ENCODE measurements at regions not wholly inside any gene's neighbourhood (a gene's known extent, or its start where the extent isn't known, plus 50 kb on each side); places are given as distances from the start of the nearest gene placed in this dataset.

DNA sequence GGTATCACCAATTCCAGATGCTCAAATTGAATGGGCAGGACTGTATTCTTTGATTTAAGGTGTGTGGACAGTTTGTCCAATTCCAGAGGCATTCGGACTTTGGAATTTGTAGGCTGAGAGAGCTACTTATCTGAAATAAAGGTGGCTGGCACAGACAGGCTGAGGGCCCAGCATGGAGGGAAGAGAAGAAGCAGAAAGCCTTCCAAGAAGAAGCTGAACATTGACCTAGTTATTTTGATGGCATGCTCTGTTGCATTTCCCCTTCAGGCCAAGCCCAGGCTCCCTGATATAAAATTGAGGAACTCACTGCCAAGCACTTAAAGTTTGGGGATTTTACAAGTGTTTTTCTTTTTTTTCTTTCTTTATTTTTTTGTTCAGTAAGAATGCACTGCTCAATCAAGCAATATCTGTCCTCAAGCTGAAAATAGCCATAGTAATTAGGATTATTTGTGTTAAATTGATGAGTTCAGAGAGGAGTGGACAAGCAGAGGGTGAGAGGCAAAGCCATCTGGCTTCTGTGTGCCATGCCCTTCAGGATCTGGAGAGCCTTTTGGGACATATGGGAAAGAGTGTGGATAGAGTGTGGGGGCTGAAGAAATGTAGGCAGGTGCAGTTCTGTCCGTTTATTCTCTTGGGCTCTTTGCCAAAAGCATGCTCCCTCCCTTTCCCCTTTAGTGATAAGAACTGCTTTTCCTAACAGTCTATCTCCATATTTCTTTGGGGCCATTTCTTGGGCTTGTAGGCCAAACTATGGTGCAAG is 148.9 kb downstream of the OXSM start:
- DNase-seq (ENCODE audit: low read depth) = no peak
- TF ChIP-seq, protein P1, sequence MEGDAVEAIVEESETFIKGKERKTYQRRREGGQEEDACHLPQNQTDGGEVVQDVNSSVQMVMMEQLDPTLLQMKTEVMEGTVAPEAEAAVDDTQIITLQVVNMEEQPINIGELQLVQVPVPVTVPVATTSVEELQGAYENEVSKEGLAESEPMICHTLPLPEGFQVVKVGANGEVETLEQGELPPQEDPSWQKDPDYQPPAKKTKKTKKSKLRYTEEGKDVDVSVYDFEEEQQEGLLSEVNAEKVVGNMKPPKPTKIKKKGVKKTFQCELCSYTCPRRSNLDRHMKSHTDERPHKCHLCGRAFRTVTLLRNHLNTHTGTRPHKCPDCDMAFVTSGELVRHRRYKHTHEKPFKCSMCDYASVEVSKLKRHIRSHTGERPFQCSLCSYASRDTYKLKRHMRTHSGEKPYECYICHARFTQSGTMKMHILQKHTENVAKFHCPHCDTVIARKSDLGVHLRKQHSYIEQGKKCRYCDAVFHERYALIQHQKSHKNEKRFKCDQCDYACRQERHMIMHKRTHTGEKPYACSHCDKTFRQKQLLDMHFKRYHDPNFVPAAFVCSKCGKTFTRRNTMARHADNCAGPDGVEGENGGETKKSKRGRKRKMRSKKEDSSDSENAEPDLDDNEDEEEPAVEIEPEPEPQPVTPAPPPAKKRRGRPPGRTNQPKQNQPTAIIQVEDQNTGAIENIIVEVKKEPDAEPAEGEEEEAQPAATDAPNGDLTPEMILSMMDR (IDR thresholded peaks at IDR 0.05; ENCODE audit: low read length, missing control alignments) = no peak
- no peak overlapping the region for H3K4me3 ChIP-seq (replicated peaks; ENCODE audit: low read depth, low read length)

DNA sequence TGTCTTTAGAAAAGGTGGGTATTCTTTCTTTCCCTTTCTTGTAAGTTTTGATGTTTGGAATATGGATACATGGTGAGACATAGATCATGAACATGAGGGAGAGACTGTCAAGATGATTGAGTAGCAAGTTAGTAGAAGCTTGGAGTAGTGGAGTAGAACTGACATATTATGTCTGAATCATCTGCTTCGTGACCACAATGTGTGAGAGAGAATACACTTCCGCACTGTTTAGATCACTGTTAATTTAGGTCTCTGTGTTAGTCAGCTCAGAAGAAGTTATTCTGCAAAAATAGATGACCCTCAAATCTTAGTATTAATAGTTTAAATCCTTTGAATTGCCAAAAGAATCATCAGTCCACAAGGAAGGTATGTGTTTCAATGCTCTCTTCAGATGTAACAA is 151.0 kb downstream of the OXSM start:
- TF ChIP-seq, protein P1 (IDR thresholded peaks at IDR 0.05; ENCODE audit: low read length, missing control alignments) = no peak
- DNase-seq (ENCODE audit: low read depth) = no peak
- no peak overlapping the region for H3K4me3 ChIP-seq (replicated peaks; ENCODE audit: low read depth, low read length)

DNA sequence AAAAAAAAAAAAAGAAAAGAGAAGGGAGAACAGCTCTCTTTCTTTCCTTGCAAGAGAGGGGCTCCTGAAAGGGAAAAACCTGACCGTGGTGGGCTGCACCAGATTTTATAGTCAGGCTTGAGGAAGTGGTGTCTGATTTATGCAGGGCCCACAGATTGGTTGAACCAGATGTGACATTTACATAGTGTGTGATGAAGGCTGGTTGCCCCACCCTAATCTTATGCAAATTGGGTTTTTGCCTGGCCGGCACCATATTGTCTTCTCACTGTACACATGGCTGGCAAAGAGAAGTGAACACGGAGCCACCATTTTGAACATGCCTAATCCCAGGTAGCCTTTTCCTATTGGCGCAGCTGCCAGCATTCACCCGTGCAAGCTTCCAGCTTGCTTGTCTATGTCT is 154.4 kb downstream of the OXSM start:
- DNase-seq (ENCODE audit: low read depth) = no peak
- no peak overlapping the region for H3K4me3 ChIP-seq (replicated peaks; ENCODE audit: low read depth, low read length)
- TF ChIP-seq, protein P1 (IDR thresholded peaks at IDR 0.05; ENCODE audit: low read length, missing control alignments) = no peak

DNA sequence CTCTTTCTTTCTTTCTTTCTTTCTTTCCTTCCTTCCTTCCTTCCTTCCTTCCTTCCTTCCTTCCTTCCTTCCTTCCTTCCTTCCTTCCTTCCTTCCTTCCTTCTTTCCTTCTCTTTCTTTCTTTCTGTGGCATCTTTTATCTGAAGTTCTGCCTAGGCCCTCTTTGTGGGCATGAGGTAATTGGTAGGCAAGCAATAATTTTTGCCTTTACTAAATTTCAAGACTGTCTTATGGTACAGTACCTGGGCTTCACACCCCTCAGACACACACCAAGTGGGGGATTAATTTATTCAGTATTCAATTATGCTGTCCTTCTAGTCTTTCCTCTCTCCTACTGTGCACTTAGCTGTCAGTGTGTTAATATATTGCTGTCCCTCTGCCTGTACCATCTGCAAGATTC is 155.5 kb downstream of the OXSM start:
- no peak overlapping the region for H3K4me3 ChIP-seq (replicated peaks; ENCODE audit: low read depth, low read length)
- TF ChIP-seq, protein P1 (IDR thresholded peaks at IDR 0.05; ENCODE audit: low read length, missing control alignments) = no peak
- no peak for DNase-seq (ENCODE audit: low read depth)

DNA sequence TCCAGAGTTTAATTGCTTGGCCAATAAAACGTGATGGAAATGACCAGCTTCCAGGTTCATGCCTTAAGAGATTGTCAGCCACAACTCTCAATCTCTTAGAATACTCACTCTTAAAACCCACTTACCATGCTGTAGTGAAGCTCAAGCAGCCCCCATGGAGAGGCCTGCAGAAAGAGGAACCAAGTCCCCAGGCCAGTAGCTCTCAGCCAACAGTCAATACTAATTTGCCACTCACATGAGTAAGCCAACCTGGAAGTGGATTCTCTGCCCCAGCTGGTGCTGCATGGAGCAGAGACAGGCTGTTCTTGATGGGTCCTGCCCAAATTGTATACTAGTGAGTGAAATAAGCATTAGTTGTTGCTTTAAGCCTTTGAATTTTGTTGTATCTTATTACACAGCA is 155.9 kb downstream of the OXSM start:
- TF ChIP-seq, protein P1 (IDR thresholded peaks at IDR 0.05; ENCODE audit: low read length, missing control alignments) = no peak
- DNase-seq (ENCODE audit: low read depth) = no peak
- no peak overlapping the region for H3K4me3 ChIP-seq (replicated peaks; ENCODE audit: low read depth, low read length)

DNA sequence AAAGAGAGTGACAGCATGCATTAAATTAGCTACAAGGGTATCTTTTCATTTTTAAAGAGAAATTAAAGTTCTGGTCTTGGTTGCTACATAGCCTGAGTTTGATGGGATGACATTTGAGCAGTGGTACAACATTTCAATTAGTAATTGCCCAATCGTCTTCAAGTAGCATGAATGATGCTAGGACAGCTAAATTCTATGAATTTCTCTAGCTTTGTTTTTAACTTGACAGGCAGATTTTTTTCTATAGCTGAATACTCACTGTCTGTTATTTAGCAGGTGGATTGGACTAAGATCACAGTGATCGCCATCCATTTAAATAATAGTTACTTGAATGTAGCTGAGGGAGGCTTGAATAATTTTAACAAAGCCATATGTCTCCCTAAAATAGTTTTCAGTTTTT is 162.2 kb downstream of the OXSM start:
- TF ChIP-seq, protein P1 (IDR thresholded peaks at IDR 0.05; ENCODE audit: low read length, missing control alignments) = no peak
- no peak for DNase-seq (ENCODE audit: low read depth)
- no peak overlapping the region for H3K4me3 ChIP-seq (replicated peaks; ENCODE audit: low read depth, low read length)

DNA sequence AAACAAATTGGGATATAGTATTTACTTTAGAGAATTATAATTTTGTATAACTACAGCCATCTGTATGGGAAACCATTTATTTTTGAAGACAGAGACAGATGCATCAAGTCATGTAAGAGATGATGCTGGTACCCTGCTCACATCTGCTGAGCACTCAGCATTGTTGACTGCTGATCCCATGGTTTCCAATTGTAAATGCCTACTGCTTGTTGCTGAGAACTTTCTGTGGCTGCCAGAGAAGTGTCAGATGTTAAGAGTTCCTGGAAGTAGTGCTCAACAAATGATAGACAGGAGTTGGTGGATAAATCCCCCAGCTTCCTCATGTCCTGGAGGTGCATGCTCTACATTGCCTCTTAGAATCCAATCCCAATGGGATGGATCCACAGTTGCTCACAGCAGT is 167.1 kb downstream of the OXSM start:
- no peak overlapping the region for H3K4me3 ChIP-seq (replicated peaks; ENCODE audit: low read depth, low read length)
- DNase-seq (ENCODE audit: low read depth) = no peak
- TF ChIP-seq, protein P1 (IDR thresholded peaks at IDR 0.05; ENCODE audit: low read length, missing control alignments) = no peak
